ENCODE measurements at regions not wholly inside any gene's neighbourhood (a gene's known extent, or its start where the extent isn't known, plus 50 kb on each side); places are given as distances from the start of the nearest gene placed in this dataset.
A peak's percentile ranks its signal among the peaks of the same experiment; 100 is the strongest.

- no peak for FAIRE-seq
- Mint-ChIP-seq H3K4me1 (ENCODE audit: low read depth, unreplicated experiment) (peaks cover 5% of the 10 kb centered on the region), H3K9me3 (ENCODE audit: unreplicated experiment) (no peaks in the 10 kb centered on the region), H3K27ac (ENCODE audit: unreplicated experiment) (no peak overlapping the region), H3K36me3 (ENCODE audit: low read depth, unreplicated experiment) (no peaks in the 10 kb centered on the region), H3K27me3 (ENCODE audit: low read depth, unreplicated experiment) (peaks cover 11% of the 10 kb centered on the region), H3K4me3 (ENCODE audit: unreplicated experiment) (no peak overlapping the region)
- no peaks in the 10 kb centered on the region for H3K9me3 ChIP-seq (ENCODE audit: insufficient read depth, low read depth, low read length)
- no peak overlapping the region for H3K9ac ChIP-seq (ENCODE audit: low read length)
- H3K27me3 ChIP-seq (ENCODE audit: insufficient read depth, low read length), result no peaks in the 10 kb centered on the region
- no peak overlapping the region for H2AFZ ChIP-seq (ENCODE audit: low read depth, low read length)
- no peaks in the 10 kb centered on the region for H3K36me3 ChIP-seq (ENCODE audit: insufficient read depth, low read length)
- H3K4me2 ChIP-seq (ENCODE audit: low read length), result no peak overlapping the region
- no peaks in the 10 kb centered on the region for H3K79me2 ChIP-seq (ENCODE audit: insufficient read depth, low read length)
- DNase-seq (ENCODE audit: low read depth), result no peak
- no peak overlapping the region for H3K27ac ChIP-seq (ENCODE audit: low read depth, low read length)
- no peaks in the 10 kb centered on the region for H3K4me1 ChIP-seq (ENCODE audit: insufficient read depth, low read length)
- H3K4me3 ChIP-seq (ENCODE audit: insufficient read depth, low read depth, low read length), result no peak overlapping the region
- no peaks in the 10 kb centered on the region for H4K20me1 ChIP-seq (ENCODE audit: insufficient read depth, low read length)
- TF ChIP-seq CTCF (IDR thresholded peaks at IDR 0.05; ENCODE audit: insufficient read depth, low read depth, low read length) (no peak), EZH2 (IDR thresholded peaks at IDR 0.05; ENCODE audit: insufficient read depth, low read length) (no peak)
These were observed 82.2 kb downstream of the IRX2 start for GRCh38 chr5:2669259-2669658.

- FAIRE-seq, result no peak
- TF ChIP-seq EZH2 (IDR thresholded peaks at IDR 0.05; ENCODE audit: insufficient read depth, low read length), result no peak
- no peak for TF ChIP-seq CTCF (IDR thresholded peaks at IDR 0.05; ENCODE audit: insufficient read depth, low read depth, low read length)
- peak overlapping the region; percentile 26 for H2AFZ ChIP-seq (ENCODE audit: low read depth, low read length)
- no peaks in the 10 kb centered on the region for H3K79me2 ChIP-seq (ENCODE audit: insufficient read depth, low read length)
- no peak overlapping the region for H3K4me3 ChIP-seq (ENCODE audit: insufficient read depth, low read depth, low read length)
- no peaks in the 10 kb centered on the region for H3K27me3 ChIP-seq (ENCODE audit: insufficient read depth, low read length)
- no peak overlapping the region for H3K27ac ChIP-seq (ENCODE audit: low read depth, low read length)
- no peak for DNase-seq (ENCODE audit: low read depth)
- H3K9me3 ChIP-seq (ENCODE audit: insufficient read depth, low read depth, low read length), result no peaks in the 10 kb centered on the region
- no peak overlapping the region for H3K4me3 Mint-ChIP-seq (ENCODE audit: unreplicated experiment)
- H4K20me1 ChIP-seq (ENCODE audit: insufficient read depth, low read length), result no peaks in the 10 kb centered on the region
- H3K9ac ChIP-seq (ENCODE audit: low read length), result no peak overlapping the region
- no peaks in the 10 kb centered on the region for H3K36me3 Mint-ChIP-seq (ENCODE audit: low read depth, unreplicated experiment)
- no peak overlapping the region for H3K27ac Mint-ChIP-seq (ENCODE audit: unreplicated experiment)
- H3K36me3 ChIP-seq (ENCODE audit: insufficient read depth, low read length), result no peaks in the 10 kb centered on the region
- no peaks in the 10 kb centered on the region for H3K9me3 Mint-ChIP-seq (ENCODE audit: unreplicated experiment)
- no peaks in the 10 kb centered on the region for H3K4me1 ChIP-seq (ENCODE audit: insufficient read depth, low read length)
- no peaks in the 10 kb centered on the region for H3K4me1 Mint-ChIP-seq (ENCODE audit: low read depth, unreplicated experiment)
- no peak overlapping the region for H3K4me2 ChIP-seq (ENCODE audit: low read length)
- H3K27me3 Mint-ChIP-seq (ENCODE audit: low read depth, unreplicated experiment), result peaks cover 15% of the 10 kb centered on the region
These were observed 85.4 kb downstream of the IRX2 start for GRCh38 chr5:2666081-2666480.

GRCh38 chr5:2663489-2663888, 88.0 kb downstream of the IRX2 start:
- Mint-ChIP-seq H3K27me3 (ENCODE audit: low read depth, unreplicated experiment) (peaks cover 15% of the 10 kb centered on the region), H3K36me3 (ENCODE audit: low read depth, unreplicated experiment) (no peaks in the 10 kb centered on the region), H3K4me3 (ENCODE audit: unreplicated experiment) (no peak overlapping the region), H3K27ac (ENCODE audit: unreplicated experiment) (no peak overlapping the region), H3K4me1 (ENCODE audit: low read depth, unreplicated experiment) (no peaks in the 10 kb centered on the region), H3K9me3 (ENCODE audit: unreplicated experiment) (no peaks in the 10 kb centered on the region)
- FAIRE-seq (no peak), DNase-seq (ENCODE audit: low read depth) (no peak)
- no peak for TF ChIP-seq EZH2 (IDR thresholded peaks at IDR 0.05; ENCODE audit: insufficient read depth, low read length)
- no peak for TF ChIP-seq CTCF (IDR thresholded peaks at IDR 0.05; ENCODE audit: insufficient read depth, low read depth, low read length)
- H3K9me3 ChIP-seq (ENCODE audit: insufficient read depth, low read depth, low read length), result no peaks in the 10 kb centered on the region
- no peak overlapping the region for H2AFZ ChIP-seq (ENCODE audit: low read depth, low read length)
- no peak overlapping the region for H3K27ac ChIP-seq (ENCODE audit: low read depth, low read length)
- no peaks in the 10 kb centered on the region for H4K20me1 ChIP-seq (ENCODE audit: insufficient read depth, low read length)
- H3K9ac ChIP-seq (ENCODE audit: low read length), result no peak overlapping the region
- H3K27me3 ChIP-seq (ENCODE audit: insufficient read depth, low read length), result no peaks in the 10 kb centered on the region
- no peak overlapping the region for H3K4me3 ChIP-seq (ENCODE audit: insufficient read depth, low read depth, low read length)
- H3K79me2 ChIP-seq (ENCODE audit: insufficient read depth, low read length), result no peaks in the 10 kb centered on the region
- H3K4me2 ChIP-seq (ENCODE audit: low read length), result no peak overlapping the region
- no peaks in the 10 kb centered on the region for H3K36me3 ChIP-seq (ENCODE audit: insufficient read depth, low read length)
- no peaks in the 10 kb centered on the region for H3K4me1 ChIP-seq (ENCODE audit: insufficient read depth, low read length)

All from astrocyte (in vitro differentiated cells and primary cell).